Aorta (tissue), 5 donors: ENCODE measurements at regions not wholly inside any gene's neighbourhood (a gene's known extent, or its start where the extent isn't known, plus 50 kb on each side); places are given as distances from the start of the nearest gene placed in this dataset.

Experiments
- ATAC-seq: fragments of 200-7000 bp; cut with Tn5 transposase; one replicate; pipeline ENCODE4 v1.9.1; 2022; ENCODE audit warnings: moderate library complexity; ENCODE audit not compliant: low FRiP score
- DNase-seq, 2 donors: peaks; one replicate each; pipeline ENCODE4 v3.0.0-alpha.2; 2020
- H3K27ac ChIP-seq, 2 donors: one replicate each; pipeline ENCODE4 v1.5.1; 2013; ENCODE audit warnings: low read length in 2 of 2, mild to moderate bottlenecking in 2 of 2, moderate library complexity in 2 of 2, control low read depth in 1 of 2, inconsistent platforms in 1 of 2, low read depth in 1 of 2
- H3K27me3 ChIP-seq, 2 donors: one replicate each; pipeline ENCODE4 v1.6.1; 2013; ENCODE audit warnings: control low read depth in 1 of 2, low read length in 1 of 2, mild to moderate bottlenecking in 1 of 2, moderate library complexity in 1 of 2; ENCODE audit not compliant: insufficient read depth in 2 of 2, control insufficient read depth in 1 of 2
- H3K36me3 ChIP-seq, 2 donors: one replicate each; pipeline ENCODE4 v1.6.1; 2013; ENCODE audit warnings: control low read depth in 1 of 2, low read length in 1 of 2, mild to moderate bottlenecking in 1 of 2; ENCODE audit not compliant: insufficient read depth in 2 of 2, control insufficient read depth in 1 of 2
- H3K4me1 ChIP-seq, 2 donors: one replicate each; pipeline ENCODE4 v1.6.1; 2013; ENCODE audit warnings: low read length in 2 of 2, control low read depth in 1 of 2, mild to moderate bottlenecking in 1 of 2, moderate library complexity in 1 of 2; ENCODE audit not compliant: insufficient read depth in 2 of 2, control insufficient read depth in 1 of 2
- H3K4me3 ChIP-seq, 2 donors: one replicate each; pipeline ENCODE4 v1.5.1; 2013; ENCODE audit warnings: low read length in 2 of 2, control low read depth in 1 of 2, mild to moderate bottlenecking in 1 of 2
- H3K9me3 ChIP-seq: one replicate; pipeline ENCODE4 v1.6.1; 2013; ENCODE audit warnings: mild to moderate bottlenecking, low read length; ENCODE audit not compliant: control insufficient read depth
- WGBS, 2 donors: extraction: QIAGEN DNeasy Blood & Tissue Kit; methylation state at CpG; one replicate each; pipeline ENCODE4 v1.1.7; 2013; 5-methylcytosine and 5-hydroxymethylcytosine counted together
- intact Hi-C, 2 donors: fragments of 100-400 bp; cut with DNase I; formaldehyde crosslinking; loops; one replicate each; pipeline versions ENCODE4 v1.14.2 to v1.15.0; 2022
- donor health status: healthy with polysubstance abuse.
- donor health status: Bipolar disorder and iron deficiency.
- donor health status: DM: no; HTN: no; CAD: no.
- donor health status: DM: no; HTN: no; CAD: no.
- donor health status: DM: yes; HTN: yes; CAD: no.

- Histone ChIP-seq H3K9me3 (peaks cover 3% of the 10 kb centered on the region), H3K36me3 (no peaks in the 10 kb centered on the region), H3K4me1 (no peaks in the 10 kb centered on the region), H3K4me3 (no peak overlapping the region), H3K27ac (no peak overlapping the region), H3K27me3 (no peaks in the 10 kb centered on the region)
- no peak for DNase-seq
- WGBS, 2 donors: 77 to 78% methylated on average over 3 of the region's 3 CpGs
- no peak for ATAC-seq
- intact Hi-C loops: no loop called here
Measured at GRCh38 chr13:89602655-89603054, 1744.8 kb upstream of the MIR17HG start.

- Histone ChIP-seq H3K36me3 (no peaks in the 10 kb centered on the region), H3K27ac (no peak overlapping the region), H3K27me3 (no peaks in the 10 kb centered on the region), H3K4me1 (no peaks in the 10 kb centered on the region), H3K9me3 (peaks cover 3% of the 10 kb centered on the region), H3K4me3 (no peak overlapping the region)
- no peak for ATAC-seq
- intact Hi-C loops: no loop called here
- 80 to 83% methylated on average over 1 of the region's 1 CpG for WGBS, 2 donors
- DNase-seq: no peak
Measured at GRCh38 chr13:89603187-89603586, 1744.3 kb upstream of the MIR17HG start.

- no peak overlapping the region for H3K27ac ChIP-seq
- peaks cover 3% of the 10 kb centered on the region for H3K9me3 ChIP-seq
- intact Hi-C loops: no loop called here
- WGBS, 2 donors: 29 to 40% methylated on average over 1 of the region's 1 CpG
- H3K36me3 ChIP-seq: no peaks in the 10 kb centered on the region
- H3K4me1 ChIP-seq: no peaks in the 10 kb centered on the region
- no peak overlapping the region for H3K4me3 ChIP-seq
- H3K27me3 ChIP-seq: no peaks in the 10 kb centered on the region
- ATAC-seq (no peak), DNase-seq (no peak)
Measured at GRCh38 chr13:89609318-89609717, 1738.2 kb upstream of the MIR17HG start.

- H3K27me3 ChIP-seq: no peaks in the 10 kb centered on the region
- H3K9me3 ChIP-seq: peaks cover 3% of the 10 kb centered on the region
- no peak overlapping the region for H3K27ac ChIP-seq
- H3K4me1 ChIP-seq: no peaks in the 10 kb centered on the region
- intact Hi-C loops: no loop called here
- 67 to 80% methylated on average over 2 of the region's 2 CpGs for WGBS, 2 donors
- no peak for ATAC-seq
- no peak overlapping the region for H3K4me3 ChIP-seq
- no peak for DNase-seq
- no peaks in the 10 kb centered on the region for H3K36me3 ChIP-seq
Measured at GRCh38 chr13:89610331-89610730, 1737.2 kb upstream of the MIR17HG start.

- H3K4me1 ChIP-seq: no peaks in the 10 kb centered on the region
- no peak for ATAC-seq
- no peak for DNase-seq
- H3K4me3 ChIP-seq: no peak overlapping the region
- H3K27me3 ChIP-seq: no peaks in the 10 kb centered on the region
- H3K9me3 ChIP-seq: peaks cover 3% of the 10 kb centered on the region
- H3K36me3 ChIP-seq: no peaks in the 10 kb centered on the region
- no peak overlapping the region for H3K27ac ChIP-seq
- 87 to 100% methylated on average over 1 of the region's 1 CpG for WGBS, 2 donors
- intact Hi-C loops: no loop called here
Measured at GRCh38 chr13:89610881-89611280, 1736.6 kb upstream of the MIR17HG start.

GRCh38 chr13:89627996-89628395 lies 1719.5 kb upstream of the MIR17HG start:
- no peaks in the 10 kb centered on the region for H3K9me3 ChIP-seq
- intact Hi-C loops: no loop called here
- WGBS, 2 donors: 63% methylated on average over 2 of the region's 2 CpGs
- no peak for ATAC-seq
- no peak overlapping the region for H3K27ac ChIP-seq
- no peak for DNase-seq
- no peaks in the 10 kb centered on the region for H3K36me3 ChIP-seq
- no peak overlapping the region for H3K4me3 ChIP-seq
- H3K4me1 ChIP-seq: no peaks in the 10 kb centered on the region
- H3K27me3 ChIP-seq: no peaks in the 10 kb centered on the region

GRCh38 chr13:89628567-89628966 lies 1718.9 kb upstream of the MIR17HG start:
- intact Hi-C loops: no loop called here
- ATAC-seq: no peak

GRCh38 chr13:89650226-89650625 lies 1697.3 kb upstream of the MIR17HG start:
- 82 to 91% methylated on average over 7 of the region's 7 CpGs for WGBS, 2 donors

More at GRCh38 chr13:89628567-89628966, 1718.9 kb upstream of the MIR17HG start:
- Histone ChIP-seq H3K4me3 (no peak overlapping the region), H3K4me1 (no peaks in the 10 kb centered on the region), H3K27me3 (no peaks in the 10 kb centered on the region), H3K9me3 (no peaks in the 10 kb centered on the region), H3K27ac (no peak overlapping the region), H3K36me3 (no peaks in the 10 kb centered on the region)
- WGBS, 2 donors: 71 to 77% methylated on average over 5 of the region's 5 CpGs
- DNase-seq: no peak

GRCh38 chr13:89660752-89661151 lies 1686.7 kb upstream of the MIR17HG start:
- no peak overlapping the region for H3K4me3 ChIP-seq
- no peaks in the 10 kb centered on the region for H3K27me3 ChIP-seq
- H3K4me1 ChIP-seq: no peaks in the 10 kb centered on the region
- H3K27ac ChIP-seq: no peak overlapping the region
- peaks cover 1% of the 10 kb centered on the region for H3K9me3 ChIP-seq
- H3K36me3 ChIP-seq: no peaks in the 10 kb centered on the region
- intact Hi-C loops: no loop called here
- DNase-seq (no peak), ATAC-seq (no peak)

More at GRCh38 chr13:89650226-89650625, 1697.3 kb upstream of the MIR17HG start:
- no peaks in the 10 kb centered on the region for H3K4me1 ChIP-seq
- H3K27ac ChIP-seq: no peak overlapping the region
- H3K36me3 ChIP-seq: no peaks in the 10 kb centered on the region
- no peaks in the 10 kb centered on the region for H3K9me3 ChIP-seq
- no peaks in the 10 kb centered on the region for H3K27me3 ChIP-seq
- intact Hi-C loops: no loop called here
- no peak overlapping the region for H3K4me3 ChIP-seq
- no peak for ATAC-seq
- peak in 1 of 2 donors; percentile 51 for DNase-seq
